Stimulated activated CD8-positive, alpha-beta memory T cell treated with anti-CD3 and anti-CD28 coated beads, Interleukin-7, amount 100 ng/mL, for 48 hours (primary cell): ENCODE measurements at regions not wholly inside any gene's neighbourhood (a gene's known extent, or its start where the extent isn't known, plus 50 kb on each side); places are given as distances from the start of the nearest gene placed in this dataset.
"Not testable (repeated sequence)": the region's sequence is repeated elsewhere in the genome, so short reads cannot be mapped to it uniquely, and the experiment has no call there.

Experiments used
- DNase-seq, 2 donors: peaks; one replicate each; pipeline ENCODE4 v3.0.0-alpha.2; 2020; ENCODE audit warnings: low read depth in 1 of 2; ENCODE audit errors: extremely low read depth in 1 of 2

DNA sequence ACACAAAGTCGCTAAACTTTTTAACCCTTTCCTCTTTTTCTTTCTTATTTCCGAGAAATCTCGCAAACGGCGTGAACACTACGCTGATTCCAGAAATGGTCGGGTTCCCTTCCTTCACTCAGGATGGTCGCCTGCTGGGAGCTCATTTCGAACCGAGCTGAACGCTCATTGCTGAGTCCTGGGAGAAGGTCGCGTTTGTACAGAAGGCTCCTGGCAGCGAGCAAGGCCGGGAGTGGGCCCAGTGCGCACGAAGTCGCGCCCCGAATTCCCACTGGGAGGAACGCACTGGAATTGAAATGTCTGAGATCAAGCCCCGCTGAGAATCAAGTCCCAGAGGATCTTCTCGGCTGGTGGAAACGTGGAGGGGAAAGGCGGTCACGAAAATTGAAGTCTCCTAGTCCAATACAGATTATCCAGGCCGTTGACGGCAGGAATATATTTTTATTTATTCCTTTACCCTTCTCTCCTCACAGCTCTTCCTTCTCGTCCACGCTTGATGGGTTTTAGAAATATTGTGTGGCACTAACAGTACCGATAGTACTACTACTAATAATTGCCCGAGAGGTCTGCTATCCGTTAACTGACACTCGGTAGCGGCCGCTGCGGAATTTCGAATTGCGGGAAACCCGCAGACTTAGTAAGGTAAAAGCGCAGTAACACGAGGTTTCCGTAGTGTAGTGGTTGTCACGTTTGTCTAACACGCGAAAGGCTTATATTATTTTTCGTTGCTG is 207.2 kb upstream of the ZNF184 start:
- no peak for DNase-seq

GRCh38 chr6:27679308-27679963 is 206.5 kb upstream of the ZNF184 start:
- no peak for DNase-seq

DNA sequence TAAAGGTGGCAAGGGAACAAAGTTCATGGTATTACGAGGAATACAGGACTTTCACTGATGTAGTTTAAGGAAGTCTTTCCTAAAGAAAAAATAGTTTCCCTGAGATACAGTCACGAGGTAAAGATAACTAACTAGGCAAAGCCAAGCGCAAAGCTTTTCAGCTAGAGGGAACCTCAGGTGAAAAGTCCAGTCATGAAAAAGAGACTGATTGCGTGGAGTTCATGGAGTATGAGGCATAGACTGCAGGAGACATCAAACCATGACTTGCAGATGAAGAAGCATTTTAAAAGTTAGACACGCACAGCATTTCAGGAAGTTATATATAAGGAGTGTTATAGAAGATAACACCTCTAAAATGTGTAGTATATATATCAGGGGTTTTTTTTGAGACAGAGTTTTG is 205.6 kb upstream of the ZNF184 start:
- no peak for DNase-seq

DNA sequence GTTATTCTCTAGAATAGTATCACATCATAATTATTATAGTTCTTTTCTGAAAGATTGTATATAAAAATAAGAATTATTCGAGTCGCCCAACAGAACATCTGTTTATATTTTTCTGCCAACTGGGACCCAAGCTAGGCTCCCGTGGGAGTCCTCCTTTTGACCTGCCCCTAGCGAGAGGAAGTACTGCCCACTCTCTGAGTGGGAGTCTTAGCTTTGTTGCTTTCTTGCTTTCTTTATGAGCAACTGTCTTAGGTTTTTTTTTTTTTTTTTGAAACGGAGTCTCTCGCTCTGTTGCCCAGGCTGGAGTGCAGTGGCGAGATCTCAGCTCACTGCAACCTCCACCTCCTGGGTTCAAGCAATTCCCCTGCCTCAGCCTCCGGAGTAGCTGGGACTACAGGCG is 202.0 kb upstream of the ZNF184 start:
- no peak for DNase-seq

DNA sequence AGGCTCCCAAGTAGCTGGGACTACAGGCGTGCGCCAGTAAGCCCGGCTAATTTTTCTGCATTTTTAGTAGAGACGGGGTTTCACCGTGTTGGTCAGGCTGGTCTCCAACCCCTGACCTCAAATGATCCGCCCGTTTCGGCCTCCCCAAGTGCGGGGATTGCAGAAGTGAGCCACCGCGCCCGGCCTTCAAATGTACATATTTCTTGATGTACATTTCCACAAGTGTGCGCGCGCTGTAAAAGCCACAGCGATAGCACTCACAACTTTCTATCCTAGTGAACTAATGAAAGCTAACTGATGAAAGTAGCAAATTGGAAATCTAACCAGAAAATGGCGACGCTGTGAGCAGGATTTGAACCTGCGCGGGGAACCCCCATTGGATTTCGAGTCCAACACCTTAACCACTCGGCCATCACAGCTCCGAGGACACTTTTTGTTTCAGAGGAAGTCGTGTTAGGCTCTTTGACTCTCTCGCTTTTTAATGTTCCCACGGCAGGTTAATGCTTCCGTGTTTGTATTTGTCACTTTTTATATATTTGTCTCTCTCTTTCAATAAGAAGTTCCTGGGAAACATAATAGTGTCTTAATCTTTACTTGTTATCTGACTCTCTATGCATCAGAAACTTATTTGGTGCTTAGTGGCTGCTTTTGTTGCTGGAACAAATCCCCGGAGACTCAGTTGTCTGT is 199.4 kb upstream of the ZNF184 start:
- DNase-seq: no peak

GRCh38 chr6:27669624-27670301 is 196.9 kb upstream of the ZNF184 start:
- no peak for DNase-seq

GRCh38 chr6:27669295-27669623 is 196.4 kb upstream of the ZNF184 start:
- no peak for DNase-seq

- peak in 1 of 2 donors; percentile 62 for DNase-seq
Measured at GRCh38 chr6:27668442-27669294, 195.8 kb upstream of the ZNF184 start.

DNA sequence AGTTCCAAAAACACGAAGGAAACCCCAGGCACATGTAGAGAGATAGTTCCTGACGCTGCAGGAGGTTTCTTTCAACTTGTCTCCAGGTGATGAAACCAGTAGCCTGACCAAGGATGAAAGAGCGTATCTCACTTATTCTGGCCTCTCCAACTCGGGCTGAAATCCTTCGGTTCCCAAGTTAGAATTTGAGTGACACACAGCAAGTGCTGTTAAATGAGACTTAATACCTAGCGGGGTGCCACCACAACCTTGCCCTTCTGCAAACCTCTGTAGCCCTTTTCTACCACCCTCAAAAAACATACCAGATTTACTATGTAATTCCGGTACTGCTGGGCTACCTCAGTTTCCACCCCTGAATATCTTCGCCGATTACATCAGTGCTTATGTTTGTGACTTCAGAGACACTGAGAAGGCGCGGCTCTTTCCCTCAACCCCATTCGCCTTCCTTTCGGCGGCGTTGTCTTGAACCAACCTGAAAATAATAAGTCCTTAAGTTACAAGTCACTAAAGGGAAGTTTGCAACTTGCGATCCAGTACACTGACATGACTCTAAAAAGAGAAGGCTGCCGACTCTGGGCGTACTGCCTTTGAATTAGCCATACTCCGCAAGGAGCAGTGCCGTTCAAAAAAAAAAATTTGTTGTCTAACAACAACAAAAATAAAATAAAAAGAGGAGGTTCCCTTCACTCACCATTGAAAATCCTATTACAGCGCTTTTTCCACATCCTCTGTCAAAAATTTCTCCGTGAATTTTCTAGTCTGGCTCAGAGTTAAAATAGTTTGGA is 194.9 kb upstream of the ZNF184 start:
- DNase-seq: no peak

DNA sequence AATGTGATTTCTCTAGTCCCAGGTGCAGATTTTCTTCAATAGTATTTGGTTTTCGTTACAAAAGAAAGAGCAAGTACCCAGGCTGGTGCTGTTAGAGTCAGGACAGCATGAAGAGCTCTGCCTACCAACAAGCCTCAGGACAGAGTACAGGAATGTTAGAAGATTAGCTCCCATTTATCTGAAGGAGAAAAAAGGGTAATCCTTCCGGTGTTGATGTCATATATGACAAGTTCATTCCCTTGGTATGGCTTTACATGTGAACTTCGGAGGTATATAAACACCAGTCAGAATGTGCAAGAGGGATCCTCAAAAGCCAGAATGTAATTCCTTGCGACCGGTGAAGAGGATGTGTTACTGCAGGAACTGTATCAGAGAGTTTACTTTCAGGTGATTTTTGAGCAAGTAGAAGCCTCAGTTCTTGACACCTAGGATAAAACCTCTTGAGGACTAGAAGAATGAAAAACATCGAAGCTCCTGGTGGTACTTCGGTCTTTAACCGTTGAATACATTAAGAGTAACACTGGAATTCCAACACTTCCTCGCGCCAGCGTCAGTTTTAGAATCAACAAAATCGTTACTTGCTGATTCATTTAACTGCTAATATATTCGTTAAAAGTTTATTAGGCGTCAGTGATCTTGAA is 194.2 kb upstream of the ZNF184 start:
- no peak for DNase-seq

DNA sequence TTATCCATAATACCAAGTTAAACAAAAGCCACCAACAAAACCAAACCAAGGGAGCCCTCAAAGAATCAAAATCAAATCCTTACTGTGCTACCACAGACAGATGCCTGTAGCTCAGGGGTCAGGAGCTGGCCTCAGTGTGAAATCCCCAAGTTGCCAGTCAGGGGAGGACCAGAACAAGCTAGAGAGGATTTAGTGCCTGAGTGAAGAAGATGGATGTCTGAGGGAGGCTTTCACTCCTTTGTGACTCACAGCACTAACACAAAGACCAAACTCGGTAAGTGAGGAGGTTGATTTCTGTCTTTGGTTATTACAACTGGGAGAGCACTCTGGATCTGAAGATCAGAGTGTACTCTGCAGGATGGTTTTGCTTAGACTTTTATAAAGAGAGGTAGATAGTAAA is 189.9 kb upstream of the ZNF184 start:
- DNase-seq: no peak

DNA sequence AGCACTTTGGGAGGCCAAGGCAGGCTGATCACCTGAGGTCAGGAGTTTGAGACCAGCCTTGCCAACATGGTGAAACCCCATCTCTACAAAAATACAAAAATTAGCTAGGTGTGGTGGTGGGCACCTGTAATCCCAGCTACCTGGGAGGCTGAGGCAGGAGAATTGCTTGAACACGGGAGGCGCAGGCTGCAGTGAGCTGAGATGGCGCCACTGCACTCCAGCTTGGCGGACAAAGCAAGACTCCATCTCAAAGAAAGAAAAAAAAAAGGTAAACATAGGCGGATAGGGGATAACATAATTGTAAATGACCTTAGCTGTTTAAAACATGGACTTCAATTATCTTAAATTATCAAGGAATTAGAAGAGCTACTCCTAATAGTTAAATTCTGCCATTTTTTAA is 189.3 kb upstream of the ZNF184 start:
- not testable (repeated sequence) for DNase-seq

- not testable (repeated sequence) for DNase-seq
Measured at GRCh38 chr6:27653143-27653825, 180.4 kb upstream of the ZNF184 start.

- no peak for DNase-seq
Measured at GRCh38 chr6:27651371-27651732, 178.4 kb upstream of the ZNF184 start.

DNA sequence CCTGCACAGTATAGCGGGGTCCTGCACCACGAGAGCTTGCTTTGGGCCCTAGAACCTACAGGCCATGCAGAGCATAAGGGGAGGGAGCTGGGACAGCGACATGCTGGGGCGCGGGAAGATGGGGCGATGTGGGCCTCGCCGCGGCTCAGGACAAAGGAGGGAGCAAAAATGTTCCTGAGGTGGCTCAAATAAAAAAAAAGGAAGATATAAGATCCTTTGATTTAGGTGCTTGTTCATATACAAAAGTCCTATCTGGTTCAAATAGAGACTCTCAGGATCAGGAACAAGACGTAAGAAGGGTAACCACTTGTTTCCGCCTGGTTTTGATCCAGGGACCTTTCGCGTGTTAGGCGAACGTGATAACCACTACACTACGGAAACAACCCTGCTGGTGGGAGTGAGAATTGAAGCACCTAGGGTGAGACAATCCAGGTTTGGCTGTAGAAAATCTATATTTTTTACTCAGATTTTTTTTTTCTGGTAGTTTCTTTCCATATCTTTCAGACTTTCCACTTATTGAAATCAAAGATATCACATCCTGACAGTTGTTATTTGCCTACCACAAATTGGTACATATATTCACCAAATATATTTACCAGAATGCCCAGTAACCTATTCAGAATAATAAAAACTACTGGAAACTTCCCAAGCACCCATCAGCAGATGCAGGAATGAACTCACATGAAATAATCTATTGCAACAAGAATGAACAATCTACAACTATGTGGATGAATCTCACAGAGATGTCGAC is 177.9 kb upstream of the ZNF184 start:
- peak in 1 of 2 donors; percentile 50 for DNase-seq

DNA sequence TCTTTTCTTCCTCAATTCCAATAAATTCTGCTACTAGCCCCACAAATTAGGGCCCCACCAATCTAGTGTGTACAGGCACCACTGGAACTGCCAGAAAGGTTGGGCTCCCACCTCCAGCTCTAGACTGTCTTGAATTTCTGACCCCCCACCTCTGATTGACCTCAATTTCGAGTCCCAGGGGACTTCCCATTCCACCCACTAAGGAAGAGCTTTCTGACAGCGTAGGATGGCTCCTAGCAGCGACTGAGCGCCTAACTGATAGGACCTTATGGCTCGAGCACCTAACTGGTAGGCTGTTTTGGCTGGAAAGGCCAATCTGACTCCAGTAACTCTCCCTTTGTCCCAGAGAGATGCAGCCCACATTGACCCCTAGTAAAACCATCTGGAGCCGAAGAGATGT is 171.6 kb upstream of the ZNF184 start:
- no peak for DNase-seq

GRCh38 chr6:27642744-27643456 is 170.0 kb upstream of the ZNF184 start:
- no peak for DNase-seq

GRCh38 chr6:27635886-27636285 is 163.0 kb upstream of the ZNF184 start:
- DNase-seq: not testable (repeated sequence)
